Umbilical cord (tissue), 1 donor: ENCODE measurements at regions not wholly inside any gene's neighbourhood (a gene's known extent, or its start where the extent isn't known, plus 50 kb on each side); places are given as distances from the start of the nearest gene placed in this dataset.
"Not testable (repeated sequence)": the region's sequence is repeated elsewhere in the genome, so short reads cannot be mapped to it uniquely, and the experiment has no call there.

Source experiments
- DNase-seq: peaks from one replicate; pipeline ENCODE4 v3.0.0-alpha.2; 2015; ENCODE audit warnings: low spot score

DNA sequence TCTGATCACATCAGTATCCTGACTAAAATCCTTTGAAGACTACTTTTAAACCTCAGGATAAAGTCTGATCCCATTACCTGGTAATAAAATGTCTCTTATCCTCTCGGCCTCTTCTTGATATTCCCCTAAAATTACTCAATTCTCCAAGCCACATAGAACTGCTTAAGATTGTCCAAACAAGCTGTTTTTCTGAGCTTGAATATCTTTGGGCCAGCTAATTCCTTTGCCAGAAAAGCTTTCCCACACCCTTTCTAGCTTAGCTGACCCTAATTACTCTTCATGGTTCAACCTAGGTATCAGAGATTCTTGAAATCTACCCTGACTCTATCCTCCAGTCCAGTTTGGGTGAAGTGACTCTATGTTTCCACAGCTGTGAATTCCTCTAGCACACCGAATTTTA lies 328.6 kb downstream of the CRPPA start:
- peak; percentile 56 for DNase-seq

GRCh38 chr7:16091701-16092310 lies 329.5 kb downstream of the CRPPA start:
- peak; percentile 36 for DNase-seq

GRCh38 chr7:16089801-16090200 lies 331.5 kb downstream of the CRPPA start:
- no peak for DNase-seq

- DNase-seq: no peak
These were observed 332.1 kb downstream of the CRPPA start for GRCh38 chr7:16089191-16089590.

DNA sequence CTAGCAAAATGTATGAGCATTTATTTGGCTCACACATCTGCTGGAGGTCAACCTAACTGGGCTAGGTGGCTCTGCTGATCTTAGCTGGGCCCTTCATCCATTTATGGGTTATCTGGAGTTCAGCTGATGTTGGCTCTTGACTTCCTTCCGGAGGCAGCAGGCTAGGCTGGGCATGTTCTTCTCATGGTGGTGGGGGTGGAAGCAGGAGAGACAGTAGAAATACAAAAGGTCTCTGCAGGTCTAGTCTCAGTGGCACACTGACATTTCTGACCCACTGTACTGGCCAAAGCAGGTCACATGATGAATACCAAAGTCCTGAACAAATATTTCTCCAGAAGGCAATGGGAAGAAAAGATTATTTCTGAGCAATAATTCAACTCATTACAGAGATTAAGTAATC lies 334.6 kb downstream of the CRPPA start:
- DNase-seq: no peak

DNA sequence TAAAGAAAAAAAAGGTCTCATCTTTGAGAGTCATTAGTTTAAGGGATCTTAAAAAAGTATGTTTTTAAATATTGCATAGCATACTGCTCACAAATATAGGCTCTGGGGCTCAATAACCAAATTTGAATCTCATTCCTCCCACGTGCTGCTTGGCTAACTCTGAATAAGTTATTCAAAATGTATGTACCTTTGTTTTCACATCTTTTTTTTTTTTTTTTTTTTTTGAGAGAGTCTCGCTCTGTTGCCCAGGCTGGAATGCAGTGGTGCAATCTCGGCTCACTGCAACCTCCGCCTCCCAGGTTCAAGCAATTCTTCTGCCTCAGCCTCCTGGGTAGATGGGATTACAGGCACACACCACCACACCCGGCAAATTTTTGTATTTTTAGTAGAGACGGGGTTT lies 335.6 kb downstream of the CRPPA start:
- DNase-seq: not testable (repeated sequence)

DNA sequence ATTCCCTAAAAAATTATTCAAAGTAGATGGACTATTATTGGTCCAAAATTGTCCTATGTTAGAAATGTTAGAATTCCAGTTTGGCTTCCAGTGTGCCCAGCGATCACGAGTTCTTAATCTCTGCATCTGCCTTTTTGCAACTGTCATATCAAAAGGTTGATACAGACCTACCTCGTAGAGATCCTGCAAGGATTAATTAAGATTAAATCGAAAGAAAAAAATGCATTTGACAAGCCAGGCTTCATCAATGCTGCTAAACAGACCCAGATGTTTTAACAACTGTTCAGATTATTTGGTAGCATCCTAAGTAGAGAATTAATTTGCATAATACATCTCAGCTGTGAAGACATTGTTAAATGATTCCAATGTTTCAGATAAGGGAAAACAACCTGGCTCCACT lies 336.5 kb downstream of the CRPPA start:
- no peak for DNase-seq

- DNase-seq: no peak
These were observed 337.0 kb downstream of the CRPPA start for GRCh38 chr7:16084370-16084769.

DNA sequence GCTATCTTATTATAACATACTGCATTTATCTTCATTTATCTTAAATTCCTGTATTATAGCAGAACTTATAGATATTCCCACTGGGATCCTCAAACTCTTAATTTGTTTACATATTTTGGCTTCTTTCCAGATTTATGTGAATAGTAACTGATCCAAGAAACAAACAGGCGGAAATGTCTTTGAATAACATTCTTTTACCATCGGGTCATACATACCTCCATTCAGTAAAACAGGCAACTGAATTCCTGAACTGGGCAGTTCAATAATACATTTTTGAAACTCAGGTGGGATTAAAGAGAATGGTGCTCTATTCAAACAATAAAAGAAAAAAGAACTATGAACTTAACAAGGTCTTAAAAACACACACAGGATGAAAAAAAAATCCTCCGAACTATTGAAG lies 337.4 kb downstream of the CRPPA start:
- DNase-seq: no peak

- no peak for DNase-seq
These were observed 341.2 kb downstream of the CRPPA start for GRCh38 chr7:16080131-16080530.

DNA sequence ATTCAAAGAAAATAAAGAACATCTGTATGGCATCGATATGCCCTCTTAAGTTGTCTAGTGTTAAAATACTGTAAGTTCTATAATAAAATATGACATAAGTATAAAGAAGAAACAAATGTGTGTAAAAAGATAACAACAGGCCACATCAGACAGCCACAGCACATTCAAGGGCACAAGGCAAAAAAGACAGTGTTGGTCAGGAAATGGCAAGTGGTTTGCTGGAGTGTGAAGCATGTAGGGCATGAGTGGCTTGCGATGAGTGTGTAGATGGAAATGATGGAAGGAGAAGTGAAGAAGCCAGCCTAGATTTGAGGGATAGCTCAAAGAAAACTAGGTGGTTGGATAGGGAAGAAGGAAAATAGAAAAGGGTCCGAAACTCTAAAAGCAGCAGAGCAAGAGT lies 341.6 kb downstream of the CRPPA start:
- DNase-seq: no peak

- peak; percentile 89 for DNase-seq
These were observed 343.0 kb downstream of the CRPPA start for GRCh38 chr7:16078076-16078952.

DNA sequence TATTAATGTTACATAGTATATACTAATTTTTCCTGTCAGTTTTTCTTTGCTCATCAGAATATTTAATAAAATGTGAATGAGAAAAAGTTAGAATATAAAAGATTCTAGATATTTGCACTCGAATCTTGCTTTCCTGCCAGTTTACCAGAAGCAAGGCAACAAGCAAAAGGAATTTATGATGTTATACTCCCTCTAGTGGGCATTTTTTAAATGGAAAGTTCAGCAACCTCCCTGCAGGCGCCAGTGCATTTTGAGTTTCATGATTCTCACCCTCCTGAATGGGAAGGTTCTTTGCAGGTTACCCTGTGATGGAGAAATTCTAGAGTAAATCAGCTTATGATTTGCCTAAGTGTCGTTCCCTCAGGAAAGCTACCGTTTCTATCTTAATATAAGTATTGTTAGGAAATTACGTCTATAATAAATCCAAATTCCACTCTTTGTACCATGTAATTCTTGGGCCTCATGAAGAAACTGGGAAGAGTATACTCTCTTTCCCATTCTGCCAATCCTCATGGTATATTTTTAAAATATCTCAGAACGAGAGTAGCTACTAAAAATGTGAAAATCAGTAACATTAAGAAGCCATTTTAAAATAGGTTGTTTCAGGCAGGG lies 350.0 kb downstream of the CRPPA start:
- peak; percentile 80 for DNase-seq

DNA sequence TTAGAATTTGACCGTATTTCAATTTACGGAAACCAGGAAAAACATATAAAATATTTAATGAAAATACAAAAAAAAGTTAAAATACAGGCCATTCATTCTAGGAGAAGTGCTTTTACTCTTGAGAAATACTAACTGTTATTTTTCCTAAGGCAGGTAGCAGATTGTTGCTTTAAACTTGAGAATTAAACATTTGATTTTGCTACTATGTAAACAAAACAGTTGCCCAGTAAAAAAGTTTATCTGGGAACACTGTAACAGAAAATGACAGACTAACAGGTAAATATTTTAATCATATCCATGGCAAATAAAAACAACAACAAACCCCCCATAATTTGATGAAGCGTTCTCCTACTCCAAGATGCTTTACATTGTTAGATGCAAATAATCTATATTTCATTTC lies 350.5 kb downstream of the CRPPA start:
- no peak for DNase-seq

- no peak for DNase-seq
These were observed 351.3 kb downstream of the CRPPA start for GRCh38 chr7:16069998-16070397.

- DNase-seq: no peak
These were observed 353.2 kb downstream of the CRPPA start for GRCh38 chr7:16068183-16068582.

DNA sequence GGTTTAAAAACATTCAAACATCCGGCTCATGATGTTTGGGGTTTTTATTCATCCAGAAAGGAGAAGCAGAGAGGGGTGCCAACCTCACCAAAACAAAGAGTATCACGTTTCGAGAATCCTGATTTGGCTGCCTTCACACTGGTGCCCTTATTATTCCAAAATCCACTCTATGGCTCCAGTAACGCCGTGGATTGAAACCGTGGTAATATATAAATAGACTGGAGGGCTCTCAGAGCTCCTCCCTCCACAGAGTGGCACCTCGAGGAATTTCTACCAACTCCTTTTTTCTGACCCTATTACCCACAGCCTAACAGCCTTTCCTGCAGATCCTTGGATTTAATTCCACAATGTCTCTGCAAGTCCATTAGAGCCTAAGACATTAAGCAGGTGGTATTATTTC lies 353.6 kb downstream of the CRPPA start:
- DNase-seq: no peak

- DNase-seq: no peak
These were observed 354.4 kb downstream of the CRPPA start for GRCh38 chr7:16066805-16067459.

DNA sequence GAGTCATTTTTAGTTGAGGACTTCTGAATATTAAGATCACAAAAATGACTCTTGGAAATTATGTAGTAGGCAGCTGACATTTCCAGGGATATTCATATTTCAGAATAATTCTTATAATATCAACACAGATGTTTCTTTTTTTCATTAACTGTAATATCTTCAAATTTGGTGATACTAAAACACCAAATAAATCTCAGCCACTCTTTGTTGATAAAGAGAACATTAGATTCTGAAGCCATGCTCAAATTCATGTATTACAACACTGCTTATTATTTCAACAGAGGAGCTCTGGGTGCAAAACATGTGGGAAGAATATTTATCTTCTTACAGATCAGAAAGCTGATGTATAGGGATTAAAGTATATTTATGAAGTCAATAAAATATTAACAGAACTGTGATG lies 355.4 kb downstream of the CRPPA start:
- DNase-seq: no peak

DNA sequence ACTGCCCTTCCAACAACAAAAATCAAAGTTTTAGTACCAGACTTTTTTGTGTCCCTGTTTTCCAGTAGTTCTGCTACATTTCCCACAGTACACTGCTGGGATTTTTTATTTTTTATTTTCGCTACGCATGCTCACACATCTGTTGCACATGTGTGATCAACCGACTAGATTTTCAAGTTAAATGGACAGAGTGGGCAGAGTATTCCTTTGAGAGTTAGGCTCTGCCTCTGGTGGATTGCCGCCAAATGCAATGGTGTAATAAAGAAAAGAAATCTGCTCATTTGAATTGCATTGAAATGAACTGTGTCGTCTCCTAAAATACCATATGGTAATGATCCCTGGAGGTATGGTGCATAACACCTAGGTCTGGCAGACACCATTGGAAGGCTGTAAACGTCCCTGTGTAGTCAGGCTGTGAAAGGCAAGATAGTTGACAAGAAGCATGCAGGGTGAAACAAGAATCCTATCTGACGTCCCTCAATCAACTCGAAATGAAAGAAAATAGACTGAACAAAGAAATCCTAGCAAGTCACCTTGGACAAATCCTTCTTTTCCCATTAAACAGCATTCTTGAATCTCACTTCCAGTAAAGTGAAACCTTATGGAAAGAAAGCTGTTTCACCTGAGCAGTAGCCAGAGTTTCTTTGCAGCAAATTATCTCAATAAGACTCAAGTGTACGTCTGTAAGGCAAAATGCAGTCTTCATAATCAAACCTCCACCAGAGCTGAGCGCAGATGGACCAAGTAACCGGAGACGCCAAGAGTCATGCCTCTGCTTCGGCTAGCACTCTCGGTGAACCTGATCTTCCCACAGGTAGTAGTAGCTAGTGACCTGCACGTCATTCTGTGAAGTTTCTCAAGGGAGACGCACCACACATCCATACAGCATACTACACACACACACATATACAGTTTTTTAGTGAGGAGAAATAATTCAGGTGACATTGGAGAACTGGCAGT lies 357.3 kb downstream of the CRPPA start:
- no peak for DNase-seq

DNA sequence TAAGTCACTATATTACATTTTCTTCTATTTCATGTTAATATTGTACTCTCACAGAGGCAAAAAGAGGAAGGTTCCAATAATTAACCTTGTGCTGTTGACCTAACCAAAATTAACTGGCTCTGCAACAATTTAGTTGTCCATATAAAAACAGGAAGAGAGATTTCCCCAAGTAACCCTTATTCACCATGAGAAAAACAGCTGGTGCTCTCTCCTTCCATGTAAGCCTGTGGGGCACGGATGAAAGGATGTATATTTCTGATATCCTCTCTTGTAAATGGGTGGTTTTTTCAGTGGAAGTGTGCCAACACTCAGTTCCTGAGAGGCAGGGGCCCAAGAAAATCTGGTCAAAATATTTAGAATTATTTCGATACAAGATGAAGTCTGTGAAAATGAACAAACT lies 358.1 kb downstream of the CRPPA start:
- DNase-seq: no peak
